PC-9 (cell line): ENCODE measurements at regions not wholly inside any gene's neighbourhood (a gene's known extent, or its start where the extent isn't known, plus 50 kb on each side); places are given as distances from the start of the nearest gene placed in this dataset.
"Not testable (repeated sequence)": the region's sequence is repeated elsewhere in the genome, so short reads cannot be mapped to it uniquely, and the experiment has no call there.

ENCODE experiments used
- BruUV-seq: library from RNA; stranded (reverse); fragments of 400-500 nt; replicated peaks from 2 replicates; lab custom pipeline; 2021; lab: Mats Ljungman, UMichigan
- CTCF ChIA-PET: fragments of 300-600 bp; sonication (Branson Sonifier 250); formaldehyde crosslinking; loops from one replicate; lab custom pipeline; 2022; ENCODE audit warnings: antibody characterized with exemption; lab: Charles Lee
- POLR2A ChIA-PET: fragments of 300-600 bp; sonication (Branson Sonifier 250); formaldehyde crosslinking; loops from one replicate; lab custom pipeline; 2022; ENCODE audit warnings: antibody characterized with exemption; ENCODE audit not compliant: unreplicated experiment; lab: Charles Lee
- DNase-seq, 2 experiments: peaks; one replicate each; pipeline versions ENCODE4 v3.0.0 to v3.0.0-alpha.2; 2015 to 2022; ENCODE audit warnings: mixed read lengths in 1 of 2
- H2AFZ ChIP-seq: fragments of 200-600 bp; sonication (generic); 2 replicates; pipeline ENCODE4 v1.8.1; 2017; ENCODE audit warnings: antibody characterized with exemption
- H3F3A ChIP-seq: fragments of 200-600 bp; sonication (generic); 2 replicates; pipeline ENCODE4 v1.8.1; 2017; ENCODE audit warnings: antibody characterized with exemption, mild to moderate bottlenecking, low read depth; ENCODE audit not compliant: insufficient read depth
- H3K27ac ChIP-seq: fragments of 200-600 bp; sonication (generic); 2 replicates; pipeline ENCODE4 v1.6.1; 2016; ENCODE audit warnings: mixed run types
- H3K27me3 ChIP-seq: fragments of 200-600 bp; sonication (generic); 2 replicates; pipeline ENCODE4 v1.6.1; 2016; ENCODE audit warnings: low read depth, mixed run types; ENCODE audit not compliant: insufficient read depth
- H3K36me3 ChIP-seq: fragments of 200-600 bp; sonication (generic); 2 replicates; pipeline ENCODE4 v1.6.1; 2016; ENCODE audit warnings: low read depth, mixed run types
- H3K4me1 ChIP-seq: fragments of 200-600 bp; sonication (generic); replicated peaks from 2 replicates; pipeline ENCODE4 v1.6.1; 2016; ENCODE audit warnings: mixed run types; ENCODE audit not compliant: insufficient read depth
- H3K4me2 ChIP-seq: fragments of 200-600 bp; sonication (generic); 2 replicates; pipeline ENCODE4 v1.6.1; 2017; ENCODE audit warnings: mixed run types
- H3K4me3 ChIP-seq: fragments of 200-600 bp; sonication (generic); 2 replicates; pipeline ENCODE4 v1.6.1; 2016; ENCODE audit warnings: mixed run types
- H3K79me2 ChIP-seq: fragments of 200-600 bp; sonication (generic); 2 replicates; pipeline ENCODE4 v1.6.1; 2017; ENCODE audit warnings: low read depth, mixed run types
- H3K9me2 ChIP-seq: fragments of 200-600 bp; sonication (generic); 2 replicates; pipeline ENCODE4 v1.8.1; 2017; ENCODE audit warnings: mild to moderate bottlenecking; ENCODE audit not compliant: insufficient read depth
- H3K9me3 ChIP-seq: fragments of 200-600 bp; sonication (generic); 2 replicates; pipeline ENCODE4 v1.8.1; 2016; ENCODE audit warnings: low read depth; ENCODE audit not compliant: insufficient read depth
- H4K20me1 ChIP-seq: fragments of 200-600 bp; sonication (generic); 2 replicates; pipeline ENCODE4 v1.8.1; 2017; ENCODE audit not compliant: insufficient read depth
- EZH2 ChIP-seq: fragments of 200-600 bp; sonication (generic); IDR thresholded peaks from 2 replicates; pipeline ENCODE4 v1.8.0; 2017; ENCODE audit warnings: antibody characterized with exemption, low read depth
- intact Hi-C: fragments of 100-400 bp; cut with micrococcal nuclease; formaldehyde crosslinking; loops from one replicate; pipeline ENCODE4 v1.10.0; 2022; ENCODE audit not compliant: unreplicated experiment
- TF ChIP-seq, protein P1 (sequence below): fragments of 200-600 bp; sonication (generic); conservative IDR thresholded peaks from 2 replicates; pipeline ENCODE4 v1.6.1; 2017; ENCODE audit warnings: mixed run types, antibody characterized with exemption, mild to moderate bottlenecking, moderate library complexity

GRCh38 chr5:72641164-72641563 lies 134.0 kb upstream of the ZNF366 start:
- ChIA-PET POLR2A (no interaction called here), CTCF (no interaction called here)
- Histone ChIP-seq H4K20me1 (no peaks in the 10 kb centered on the region), H3K27me3 (no peaks in the 10 kb centered on the region), H3K36me3 (no peaks in the 10 kb centered on the region), H3K4me2 (no peak overlapping the region), H2AFZ (no peak overlapping the region), H3K4me1 (0 out of 2 replicates have a peak, but pooled peaks cover 8% of the 10 kb centered on the region), H3K27ac (no peak overlapping the region), H3F3A (no peaks in the 10 kb centered on the region), H3K9me2 (0 out of 2 replicates have a peak, but pooled peaks cover 4% of the 10 kb centered on the region), H3K9me3 (no peaks in the 10 kb centered on the region), H3K4me3 (no peak overlapping the region), H3K79me2 (no peaks in the 10 kb centered on the region)
- intact Hi-C loops: no loop called here
- no TSS peak for BruUV-seq
- TF ChIP-seq, protein P1, sequence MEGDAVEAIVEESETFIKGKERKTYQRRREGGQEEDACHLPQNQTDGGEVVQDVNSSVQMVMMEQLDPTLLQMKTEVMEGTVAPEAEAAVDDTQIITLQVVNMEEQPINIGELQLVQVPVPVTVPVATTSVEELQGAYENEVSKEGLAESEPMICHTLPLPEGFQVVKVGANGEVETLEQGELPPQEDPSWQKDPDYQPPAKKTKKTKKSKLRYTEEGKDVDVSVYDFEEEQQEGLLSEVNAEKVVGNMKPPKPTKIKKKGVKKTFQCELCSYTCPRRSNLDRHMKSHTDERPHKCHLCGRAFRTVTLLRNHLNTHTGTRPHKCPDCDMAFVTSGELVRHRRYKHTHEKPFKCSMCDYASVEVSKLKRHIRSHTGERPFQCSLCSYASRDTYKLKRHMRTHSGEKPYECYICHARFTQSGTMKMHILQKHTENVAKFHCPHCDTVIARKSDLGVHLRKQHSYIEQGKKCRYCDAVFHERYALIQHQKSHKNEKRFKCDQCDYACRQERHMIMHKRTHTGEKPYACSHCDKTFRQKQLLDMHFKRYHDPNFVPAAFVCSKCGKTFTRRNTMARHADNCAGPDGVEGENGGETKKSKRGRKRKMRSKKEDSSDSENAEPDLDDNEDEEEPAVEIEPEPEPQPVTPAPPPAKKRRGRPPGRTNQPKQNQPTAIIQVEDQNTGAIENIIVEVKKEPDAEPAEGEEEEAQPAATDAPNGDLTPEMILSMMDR: no peak
- no peak for TF ChIP-seq EZH2
- DNase-seq: no peak

- intact Hi-C loops: no loop called here
Measured at GRCh38 chr5:72637058-72637457, 129.8 kb upstream of the ZNF366 start.

DNA sequence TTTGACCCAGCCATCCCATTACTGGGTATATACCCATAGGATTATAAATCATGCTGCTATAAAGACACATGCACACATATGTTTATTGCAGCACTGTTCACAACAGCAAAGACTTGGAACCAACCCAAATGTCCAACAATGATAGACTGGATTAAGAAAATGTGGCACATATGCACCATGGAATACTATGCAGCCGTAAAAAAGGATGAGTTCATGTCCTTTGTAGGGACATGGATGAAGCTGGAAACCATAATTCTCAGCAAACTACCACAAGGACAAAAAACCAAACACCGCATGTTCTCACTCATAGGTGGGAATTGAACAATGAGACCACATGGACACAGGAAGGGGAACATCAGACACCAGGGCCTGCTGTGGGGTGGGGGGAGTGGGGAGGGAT lies 129.4 kb upstream of the ZNF366 start:
- CTCF ChIA-PET, H3K9me2 ChIP-seq: not testable (repeated sequence)

More at GRCh38 chr5:72637058-72637457, 129.8 kb upstream of the ZNF366 start:
- H3K4me2 ChIP-seq: no peak overlapping the region
- DNase-seq: no peak
- no peaks in the 10 kb centered on the region for H3K36me3 ChIP-seq
- TF ChIP-seq, protein P1: no peak
- no peak for TF ChIP-seq EZH2
- H3F3A ChIP-seq: no peaks in the 10 kb centered on the region
- H4K20me1 ChIP-seq: no peaks in the 10 kb centered on the region
- H3K4me1 ChIP-seq: peaks cover 14% of the 10 kb centered on the region; the same call in 1 of the 2 replicates
- H3K9me3 ChIP-seq: no peaks in the 10 kb centered on the region
- ChIA-PET POLR2A (no interaction called here), CTCF (no interaction called here)
- no peak overlapping the region for H3K27ac ChIP-seq
- no peaks in the 10 kb centered on the region for H3K79me2 ChIP-seq
- BruUV-seq: no TSS peak
- H3K27me3 ChIP-seq: no peaks in the 10 kb centered on the region
- no peak overlapping the region for H2AFZ ChIP-seq
- no peak overlapping the region for H3K4me3 ChIP-seq
- 0 out of 2 replicates have a peak, but pooled peaks cover 2% of the 10 kb centered on the region for H3K9me2 ChIP-seq

DNA sequence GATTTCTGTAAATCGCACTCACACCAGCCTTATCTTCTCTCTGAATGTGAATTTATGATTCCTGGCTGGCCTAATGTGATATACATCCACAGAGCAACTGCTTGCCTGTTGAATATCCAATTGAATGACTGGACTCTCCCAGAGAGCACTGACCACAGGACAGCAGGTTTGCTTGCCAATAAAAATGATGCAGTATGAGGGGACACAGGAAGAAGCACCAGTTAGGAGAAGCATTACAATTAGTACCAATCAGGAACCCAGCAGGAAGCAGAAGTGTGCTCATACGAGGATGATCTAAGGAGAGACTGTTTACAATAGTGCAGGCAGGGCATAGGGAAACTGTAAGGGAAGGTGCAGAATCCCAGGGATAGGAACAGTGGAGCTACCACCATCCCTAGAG lies 127.2 kb upstream of the ZNF366 start:
- H3K9me3 ChIP-seq: no peaks in the 10 kb centered on the region
- H3K79me2 ChIP-seq: no peaks in the 10 kb centered on the region
- H3K9me2 ChIP-seq: no peaks in the 10 kb centered on the region
- no peak overlapping the region for H3K4me2 ChIP-seq
- no peaks in the 10 kb centered on the region for H3K27me3 ChIP-seq
- TF ChIP-seq, protein P1: no peak
- no peak for TF ChIP-seq EZH2
- POLR2A ChIA-PET: no interaction called here
- H3K4me3 ChIP-seq: no peak overlapping the region
- H3F3A ChIP-seq: no peaks in the 10 kb centered on the region
- no peaks in the 10 kb centered on the region for H4K20me1 ChIP-seq
- no peaks in the 10 kb centered on the region for H3K36me3 ChIP-seq
- no TSS peak for BruUV-seq
- H2AFZ ChIP-seq: no peak overlapping the region
- CTCF ChIA-PET: no interaction called here
- intact Hi-C loops: no loop called here
- no peak overlapping the region for H3K27ac ChIP-seq
- DNase-seq: no peak
- peaks cover 6% of the 10 kb centered on the region; the same call in 1 of the 2 replicates for H3K4me1 ChIP-seq

More for the DNA sequence above, 129.4 kb upstream of the ZNF366 start:
- DNase-seq, H3K4me3 ChIP-seq, H3K79me2 ChIP-seq, POLR2A ChIA-PET, H3K27ac ChIP-seq, H3K36me3 ChIP-seq, H3K9me3 ChIP-seq, H4K20me1 ChIP-seq, intact Hi-C loops, H2AFZ ChIP-seq, H3F3A ChIP-seq, BruUV-seq, H3K4me2 ChIP-seq, H3K27me3 ChIP-seq: not testable (repeated sequence)
- peaks cover 14% of the 10 kb centered on the region; the same call in 1 of the 2 replicates for H3K4me1 ChIP-seq
